ENCODE measurements at regions not wholly inside any gene's neighbourhood (a gene's known extent, or its start where the extent isn't known, plus 50 kb on each side); places are given as distances from the start of the nearest gene placed in this dataset.

DNA sequence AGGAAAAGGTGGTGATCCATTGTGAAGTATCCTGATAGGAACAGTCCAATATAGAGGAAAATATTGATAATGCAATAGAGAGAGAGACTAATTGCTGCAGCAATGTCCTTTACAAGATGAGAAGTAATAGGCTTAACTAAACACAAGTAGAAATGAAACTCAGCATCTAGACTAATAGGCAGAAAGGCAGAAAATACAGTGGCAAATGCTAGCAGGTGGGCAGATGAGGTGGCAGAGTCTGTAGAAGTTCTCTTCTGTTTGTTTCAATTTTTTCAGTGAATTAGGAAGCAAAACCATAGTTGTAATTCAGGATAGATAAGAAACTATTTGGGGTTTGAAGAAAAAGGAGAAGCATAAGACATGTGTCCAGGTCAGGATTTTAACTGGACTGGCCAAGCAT is 236.7 kb upstream of the HS3ST5 start:
- Histone ChIP-seq H2AFZ (no peak overlapping the region), H3F3A (replicated peaks; ENCODE audit: low read depth) (no peaks in the 10 kb centered on the region), H4K20me1 (replicated peaks; ENCODE audit: insufficient read depth) (no peaks in the 10 kb centered on the region), H3K9me2 (ENCODE audit: insufficient read depth) (no peaks in the 10 kb centered on the region), H3K27me3 (ENCODE audit: insufficient read depth) (peaks cover 50% of the 10 kb centered on the region), H3K4me1 (ENCODE audit: insufficient read depth) (peaks cover 28% of the 10 kb centered on the region), H3K4me3 (no peak overlapping the region), H3K79me2 (replicated peaks; ENCODE audit: insufficient read depth) (no peaks in the 10 kb centered on the region), H3K27ac (ENCODE audit: low read depth) (no peak overlapping the region), H3K36me3 (ENCODE audit: insufficient read depth) (no peaks in the 10 kb centered on the region), H3K4me2 (no peak overlapping the region)
- Mint-ChIP-seq H3K4me1 (peaks cover 10% of the 10 kb centered on the region; the same call in 2 of the 3 replicates), H3K27me3 (ENCODE audit: insufficient read depth, low read depth, poor library complexity) (peaks cover 5% of the 10 kb centered on the region), H3K4me3 (no peak overlapping the region), H3K9me3 (peaks cover 20% of the 10 kb centered on the region; the same call in 2 of the 3 replicates), H3K27ac (no peak overlapping the region), H3K36me3 (ENCODE audit: low read depth) (peaks cover 6% of the 10 kb centered on the region; the same call in 1 of the 3 replicates)
- DNase-seq (ENCODE audit: low spot score) = no peak
- TF ChIP-seq, protein P1, sequence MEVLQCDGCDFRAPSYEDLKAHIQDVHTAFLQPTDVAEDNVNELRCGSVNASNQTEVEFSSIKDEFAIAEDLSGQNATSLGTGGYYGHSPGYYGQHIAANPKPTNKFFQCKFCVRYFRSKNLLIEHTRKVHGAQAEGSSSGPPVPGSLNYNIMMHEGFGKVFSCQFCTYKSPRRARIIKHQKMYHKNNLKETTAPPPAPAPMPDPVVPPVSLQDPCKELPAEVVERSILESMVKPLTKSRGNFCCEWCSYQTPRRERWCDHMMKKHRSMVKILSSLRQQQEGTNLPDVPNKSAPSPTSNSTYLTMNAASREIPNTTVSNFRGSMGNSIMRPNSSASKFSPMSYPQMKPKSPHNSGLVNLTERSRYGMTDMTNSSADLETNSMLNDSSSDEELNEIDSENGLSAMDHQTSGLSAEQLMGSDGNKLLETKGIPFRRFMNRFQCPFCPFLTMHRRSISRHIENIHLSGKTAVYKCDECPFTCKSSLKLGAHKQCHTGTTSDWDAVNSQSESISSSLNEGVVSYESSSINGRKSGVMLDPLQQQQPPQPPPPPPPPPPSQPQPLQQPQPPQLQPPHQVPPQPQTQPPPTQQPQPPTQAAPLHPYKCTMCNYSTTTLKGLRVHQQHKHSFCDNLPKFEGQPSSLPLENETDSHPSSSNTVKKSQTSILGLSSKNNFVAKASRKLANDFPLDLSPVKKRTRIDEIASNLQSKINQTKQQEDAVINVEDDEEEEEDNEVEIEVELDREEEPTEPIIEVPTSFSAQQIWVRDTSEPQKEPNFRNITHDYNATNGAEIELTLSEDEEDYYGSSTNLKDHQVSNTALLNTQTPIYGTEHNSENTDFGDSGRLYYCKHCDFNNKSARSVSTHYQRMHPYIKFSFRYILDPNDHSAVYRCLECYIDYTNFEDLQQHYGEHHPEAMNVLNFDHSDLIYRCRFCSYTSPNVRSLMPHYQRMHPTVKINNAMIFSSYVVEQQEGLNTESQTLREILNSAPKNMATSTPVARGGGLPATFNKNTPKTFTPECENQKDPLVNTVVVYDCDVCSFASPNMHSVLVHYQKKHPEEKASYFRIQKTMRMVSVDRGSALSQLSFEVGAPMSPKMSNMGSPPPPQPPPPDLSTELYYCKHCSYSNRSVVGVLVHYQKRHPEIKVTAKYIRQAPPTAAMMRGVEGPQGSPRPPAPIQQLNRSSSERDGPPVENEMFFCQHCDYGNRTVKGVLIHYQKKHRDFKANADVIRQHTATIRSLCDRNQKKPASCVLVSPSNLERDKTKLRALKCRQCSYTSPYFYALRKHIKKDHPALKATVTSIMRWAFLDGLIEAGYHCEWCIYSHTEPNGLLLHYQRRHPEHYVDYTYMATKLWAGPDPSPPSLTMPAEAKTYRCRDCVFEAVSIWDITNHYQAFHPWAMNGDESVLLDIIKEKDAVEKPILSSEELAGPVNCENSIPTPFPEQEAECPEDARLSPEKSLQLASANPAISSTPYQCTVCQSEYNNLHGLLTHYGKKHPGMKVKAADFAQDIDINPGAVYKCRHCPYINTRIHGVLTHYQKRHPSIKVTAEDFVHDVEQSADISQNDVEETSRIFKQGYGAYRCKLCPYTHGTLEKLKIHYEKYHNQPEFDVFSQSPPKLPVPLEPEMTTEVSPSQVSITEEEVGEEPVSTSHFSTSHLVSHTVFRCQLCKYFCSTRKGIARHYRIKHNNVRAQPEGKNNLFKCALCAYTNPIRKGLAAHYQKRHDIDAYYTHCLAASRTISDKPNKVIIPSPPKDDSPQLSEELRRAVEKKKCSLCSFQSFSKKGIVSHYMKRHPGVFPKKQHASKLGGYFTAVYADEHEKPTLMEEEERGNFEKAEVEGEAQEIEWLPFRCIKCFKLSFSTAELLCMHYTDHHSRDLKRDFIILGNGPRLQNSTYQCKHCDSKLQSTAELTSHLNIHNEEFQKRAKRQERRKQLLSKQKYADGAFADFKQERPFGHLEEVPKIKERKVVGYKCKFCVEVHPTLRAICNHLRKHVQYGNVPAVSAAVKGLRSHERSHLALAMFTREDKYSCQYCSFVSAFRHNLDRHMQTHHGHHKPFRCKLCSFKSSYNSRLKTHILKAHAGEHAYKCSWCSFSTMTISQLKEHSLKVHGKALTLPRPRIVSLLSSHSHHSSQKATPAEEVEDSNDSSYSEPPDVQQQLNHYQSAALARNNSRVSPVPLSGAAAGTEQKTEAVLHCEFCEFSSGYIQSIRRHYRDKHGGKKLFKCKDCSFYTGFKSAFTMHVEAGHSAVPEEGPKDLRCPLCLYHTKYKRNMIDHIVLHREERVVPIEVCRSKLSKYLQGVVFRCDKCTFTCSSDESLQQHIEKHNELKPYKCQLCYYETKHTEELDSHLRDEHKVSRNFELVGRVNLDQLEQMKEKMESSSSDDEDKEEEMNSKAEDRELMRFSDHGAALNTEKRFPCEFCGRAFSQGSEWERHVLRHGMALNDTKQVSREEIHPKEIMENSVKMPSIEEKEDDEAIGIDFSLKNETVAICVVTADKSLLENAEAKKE (CRISPR knock-in tag; IDR thresholded peaks at IDR 0.05) = no peak
- TF ChIP-seq, protein P2, sequence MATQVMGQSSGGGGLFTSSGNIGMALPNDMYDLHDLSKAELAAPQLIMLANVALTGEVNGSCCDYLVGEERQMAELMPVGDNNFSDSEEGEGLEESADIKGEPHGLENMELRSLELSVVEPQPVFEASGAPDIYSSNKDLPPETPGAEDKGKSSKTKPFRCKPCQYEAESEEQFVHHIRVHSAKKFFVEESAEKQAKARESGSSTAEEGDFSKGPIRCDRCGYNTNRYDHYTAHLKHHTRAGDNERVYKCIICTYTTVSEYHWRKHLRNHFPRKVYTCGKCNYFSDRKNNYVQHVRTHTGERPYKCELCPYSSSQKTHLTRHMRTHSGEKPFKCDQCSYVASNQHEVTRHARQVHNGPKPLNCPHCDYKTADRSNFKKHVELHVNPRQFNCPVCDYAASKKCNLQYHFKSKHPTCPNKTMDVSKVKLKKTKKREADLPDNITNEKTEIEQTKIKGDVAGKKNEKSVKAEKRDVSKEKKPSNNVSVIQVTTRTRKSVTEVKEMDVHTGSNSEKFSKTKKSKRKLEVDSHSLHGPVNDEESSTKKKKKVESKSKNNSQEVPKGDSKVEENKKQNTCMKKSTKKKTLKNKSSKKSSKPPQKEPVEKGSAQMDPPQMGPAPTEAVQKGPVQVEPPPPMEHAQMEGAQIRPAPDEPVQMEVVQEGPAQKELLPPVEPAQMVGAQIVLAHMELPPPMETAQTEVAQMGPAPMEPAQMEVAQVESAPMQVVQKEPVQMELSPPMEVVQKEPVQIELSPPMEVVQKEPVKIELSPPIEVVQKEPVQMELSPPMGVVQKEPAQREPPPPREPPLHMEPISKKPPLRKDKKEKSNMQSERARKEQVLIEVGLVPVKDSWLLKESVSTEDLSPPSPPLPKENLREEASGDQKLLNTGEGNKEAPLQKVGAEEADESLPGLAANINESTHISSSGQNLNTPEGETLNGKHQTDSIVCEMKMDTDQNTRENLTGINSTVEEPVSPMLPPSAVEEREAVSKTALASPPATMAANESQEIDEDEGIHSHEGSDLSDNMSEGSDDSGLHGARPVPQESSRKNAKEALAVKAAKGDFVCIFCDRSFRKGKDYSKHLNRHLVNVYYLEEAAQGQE (IDR thresholded peaks at IDR 0.05; ENCODE audit: unreplicated experiment) = no peak
- TF ChIP-seq POLR2AphosphoS5 (IDR thresholded peaks at IDR 0.05; ENCODE audit: low read depth) (no peak), STAT1 (IDR thresholded peaks at IDR 0.05; ENCODE audit: unreplicated experiment) (no peak), EZH2phosphoT487 (IDR thresholded peaks at IDR 0.05; ENCODE audit: unreplicated experiment) (no peak), NANOG (IDR thresholded peaks at IDR 0.05; ENCODE audit: borderline replicate concordance) (no peak), EZH2 (IDR thresholded peaks at IDR 0.05; ENCODE audit: low read depth, unreplicated experiment) (no peak), JUNB (IDR thresholded peaks at IDR 0.05; ENCODE audit: unreplicated experiment) (no peak), ZNF114 (CRISPR knock-in tag; IDR thresholded peaks at IDR 0.05) (no peak), ZNF331 (CRISPR knock-in tag; IDR thresholded peaks at IDR 0.05; ENCODE audit: low read depth) (no peak), CREB1 (CRISPR knock-in tag; IDR thresholded peaks at IDR 0.05; ENCODE audit: low read depth) (no peak)
- TF ChIP-seq, protein P3, sequence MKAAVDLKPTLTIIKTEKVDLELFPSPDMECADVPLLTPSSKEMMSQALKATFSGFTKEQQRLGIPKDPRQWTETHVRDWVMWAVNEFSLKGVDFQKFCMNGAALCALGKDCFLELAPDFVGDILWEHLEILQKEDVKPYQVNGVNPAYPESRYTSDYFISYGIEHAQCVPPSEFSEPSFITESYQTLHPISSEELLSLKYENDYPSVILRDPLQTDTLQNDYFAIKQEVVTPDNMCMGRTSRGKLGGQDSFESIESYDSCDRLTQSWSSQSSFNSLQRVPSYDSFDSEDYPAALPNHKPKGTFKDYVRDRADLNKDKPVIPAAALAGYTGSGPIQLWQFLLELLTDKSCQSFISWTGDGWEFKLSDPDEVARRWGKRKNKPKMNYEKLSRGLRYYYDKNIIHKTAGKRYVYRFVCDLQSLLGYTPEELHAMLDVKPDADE (IDR thresholded peaks at IDR 0.05) = no peak
- TF ChIP-seq, protein P4, sequence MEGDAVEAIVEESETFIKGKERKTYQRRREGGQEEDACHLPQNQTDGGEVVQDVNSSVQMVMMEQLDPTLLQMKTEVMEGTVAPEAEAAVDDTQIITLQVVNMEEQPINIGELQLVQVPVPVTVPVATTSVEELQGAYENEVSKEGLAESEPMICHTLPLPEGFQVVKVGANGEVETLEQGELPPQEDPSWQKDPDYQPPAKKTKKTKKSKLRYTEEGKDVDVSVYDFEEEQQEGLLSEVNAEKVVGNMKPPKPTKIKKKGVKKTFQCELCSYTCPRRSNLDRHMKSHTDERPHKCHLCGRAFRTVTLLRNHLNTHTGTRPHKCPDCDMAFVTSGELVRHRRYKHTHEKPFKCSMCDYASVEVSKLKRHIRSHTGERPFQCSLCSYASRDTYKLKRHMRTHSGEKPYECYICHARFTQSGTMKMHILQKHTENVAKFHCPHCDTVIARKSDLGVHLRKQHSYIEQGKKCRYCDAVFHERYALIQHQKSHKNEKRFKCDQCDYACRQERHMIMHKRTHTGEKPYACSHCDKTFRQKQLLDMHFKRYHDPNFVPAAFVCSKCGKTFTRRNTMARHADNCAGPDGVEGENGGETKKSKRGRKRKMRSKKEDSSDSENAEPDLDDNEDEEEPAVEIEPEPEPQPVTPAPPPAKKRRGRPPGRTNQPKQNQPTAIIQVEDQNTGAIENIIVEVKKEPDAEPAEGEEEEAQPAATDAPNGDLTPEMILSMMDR (conservative IDR thresholded peaks at IDR 0.05; ENCODE audit: low read depth in 2 of 2) = no peak
- ATAC-seq = no peak

Measured in GM23338 (cell line).